HepG2 (cell line): ENCODE measurements at regions not wholly inside any gene's neighbourhood (a gene's known extent, or its start where the extent isn't known, plus 50 kb on each side); places are given as distances from the start of the nearest gene placed in this dataset.
A peak's percentile ranks its signal among the peaks of the same experiment; 100 is the strongest.
"Not testable (repeated sequence)": the region's sequence is repeated elsewhere in the genome, so short reads cannot be mapped to it uniquely, and the experiment has no call there.

Experiments used
- ATAC-seq: fragments of 200-7000 bp; cut with Tn5 transposase; 3 replicates; pipeline ENCODE4 v1.9.1; 2020; ENCODE audit warnings: mild to moderate bottlenecking, moderate library complexity
- BruUV-seq: library from RNA; stranded (reverse); fragments of 400-500 nt; replicated peaks from 2 replicates; lab custom pipeline; 2021; lab: Mats Ljungman, UMichigan
- CTCF ChIA-PET: fragments of 300-600 bp; formaldehyde crosslinking; extraction: SDS; loops from one replicate; lab custom pipeline; 2021; ENCODE audit warnings: low total read pairs, inconsistent platforms, low intra/inter-chr PET ratio; lab: Yijun Ruan, JAX
- POLR2A ChIA-PET: fragments of 350-600 bp; sonication (Branson Sonifier 250); formaldehyde crosslinking; loops from one replicate; lab custom pipeline; 2020; ENCODE audit warnings: antibody characterized with exemption, inconsistent platforms; lab: Yijun Ruan, JAX
- DNase-seq: peaks from one replicate; pipeline ENCODE4 v3.0.0-alpha.2; 2015; ENCODE audit warnings: low spot score
- FAIRE-seq: peaks from 3 replicates; lab custom pipeline; 2011; peaks lifted over from hg19 to GRCh38; lab: Jason Lieb, UNC
- H2AFZ ChIP-seq: one replicate; pipeline ENCODE4 v1.6.1; 2011; ENCODE audit warnings: low read length, inconsistent platforms
- H3K27ac ChIP-seq: fragments of 300-600 bp; 3 replicates; pipeline ENCODE4 v1.8.0; 2011; ENCODE audit warnings: mixed run types, mild to moderate bottlenecking, mixed read lengths, low read length, inconsistent platforms; ENCODE audit not compliant: insufficient read depth; ENCODE audit errors: extremely low read length
- H3K27me3 ChIP-seq, 2 experiments: fragments of 200-600 bp in 1 of 2; 2 replicates in 1 of 2; 3 replicates in 1 of 2; pipeline versions ENCODE4 v1.6.0 to v1.8.0; 2011; ENCODE audit warnings: low read length in 2 of 2, mild to moderate bottlenecking in 2 of 2, moderate library complexity in 2 of 2, inconsistent platforms in 1 of 2; ENCODE audit not compliant: insufficient read depth in 2 of 2, control insufficient read depth in 1 of 2
- H3K36me3 ChIP-seq, 2 experiments: fragments of 200-600 bp in 1 of 2; replicated peaks in 1 of 2; 2 replicates in 1 of 2; 3 replicates in 1 of 2; pipeline versions ENCODE4 v1.5.1 to v1.8.0; 2011; ENCODE audit warnings: low read length in 2 of 2, inconsistent platforms in 1 of 2; ENCODE audit not compliant: insufficient read depth in 2 of 2, control insufficient read depth in 1 of 2
- H3K4me1 ChIP-seq: 2 replicates; pipeline ENCODE4 v1.5.1; 2012; ENCODE audit warnings: low read length, inconsistent platforms; ENCODE audit not compliant: insufficient read depth
- H3K4me2 ChIP-seq: 2 replicates; pipeline ENCODE4 v1.6.0; 2011; ENCODE audit warnings: low read depth, low read length, inconsistent platforms
- H3K4me3 ChIP-seq, 3 experiments: fragments of 200-600 bp in 1 of 3; sonication (generic), shearing (Covaris generic) in 1 of 3; replicated peaks in 1 of 3; 2 replicates each; pipeline ENCODE4 v1.5.1; 2011 to 2016; ENCODE audit warnings: low read length in 3 of 3, inconsistent platforms in 2 of 3, low read depth in 2 of 3, mild to moderate bottlenecking in 2 of 3, control low read depth in 1 of 3, mixed read lengths in 1 of 3; ENCODE audit not compliant: insufficient read depth in 1 of 3
- H3K79me2 ChIP-seq: one replicate; pipeline ENCODE4 v1.6.1; 2011; ENCODE audit warnings: low read length, inconsistent platforms; ENCODE audit not compliant: insufficient read depth
- H3K9ac ChIP-seq: 2 replicates; pipeline ENCODE4 v1.6.0; 2011; ENCODE audit warnings: mild to moderate bottlenecking, low read depth, low read length, inconsistent platforms; ENCODE audit not compliant: insufficient read depth
- H3K9me3 ChIP-seq: 2 replicates; pipeline ENCODE4 v1.5.1; 2012; ENCODE audit warnings: mild to moderate bottlenecking, low read length
- H4K20me1 ChIP-seq: 2 replicates; pipeline ENCODE4 v1.6.0; 2011; ENCODE audit warnings: inconsistent platforms, mild to moderate bottlenecking, low read length, moderate library complexity; ENCODE audit not compliant: insufficient read depth
- NFYC ChIP-seq: IDR thresholded peaks from 2 replicates; pipeline ENCODE4 v1.6.1; 2016; ENCODE audit warnings: missing genetic modification reagents, missing compliant biosample characterization
- THAP11 ChIP-seq: IDR thresholded peaks from 2 replicates; pipeline ENCODE4 v1.6.1; 2016; ENCODE audit warnings: missing biosample characterization, missing genetic modification reagents
- ZNF143 ChIP-seq: sonication (generic); formaldehyde crosslinking; IDR thresholded peaks from 2 replicates; pipeline ENCODE4 v1.4.0; 2020; ENCODE audit warnings: missing genetic modification reagents
- WGBS: methylation state at CpG from one replicate; pipeline ENCODE4 v1.1.6; 2017; ENCODE audit warnings: low lambda C conversion rate; 5-methylcytosine and 5-hydroxymethylcytosine counted together
- in situ Hi-C: cut with HindIII; loops from 2 replicates; pipeline ENCODE4 v1.10.0; 2017; ENCODE audit warnings: low pct_unique_long_range_greater_than_20kb; ENCODE audit not compliant: extremely low pct_ligation_motif_present
- intact Hi-C: fragments of 100-400 bp; cut with micrococcal nuclease; formaldehyde crosslinking; loops from one replicate; pipeline ENCODE4 v1.10.0; 2022; ENCODE audit not compliant: unreplicated experiment
- small RNA-seq, 3 experiments: library from RNA; depleted of rRNA; stranded (forward); fragments of <200 nt; gene quantifications; one replicate each; pipeline ENCODE3, GENCODE V24; 2012; ENCODE audit warnings: low read depth in 2 of 3, low replicate concordance in 1 of 3; ENCODE audit not compliant: insufficient read length in 3 of 3, insufficient read depth in 2 of 3

DNA sequence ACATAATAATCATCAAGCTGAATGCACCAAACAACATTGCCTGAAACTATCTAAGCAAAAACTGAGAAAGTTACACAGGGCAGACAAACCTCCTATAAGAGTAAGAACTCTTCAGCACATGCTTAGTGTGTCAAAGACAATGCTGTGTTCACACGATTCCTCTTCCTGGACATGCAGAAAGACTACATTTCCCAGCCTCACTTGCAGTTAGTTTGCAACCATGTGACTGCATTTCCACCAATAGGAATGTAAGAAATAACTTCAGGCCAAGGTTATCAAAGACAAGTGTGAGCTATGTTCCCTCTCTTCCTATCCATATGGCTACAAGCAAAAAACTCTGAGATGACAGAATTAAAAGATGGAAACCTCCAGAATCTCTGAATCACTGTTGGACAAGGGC is 109.8 kb downstream of the OTOP1 start:
- 0% methylated on average over 1 of the region's 1 CpG for WGBS
- H3K4me3 ChIP-seq, in situ Hi-C loops: not testable (repeated sequence)

DNA sequence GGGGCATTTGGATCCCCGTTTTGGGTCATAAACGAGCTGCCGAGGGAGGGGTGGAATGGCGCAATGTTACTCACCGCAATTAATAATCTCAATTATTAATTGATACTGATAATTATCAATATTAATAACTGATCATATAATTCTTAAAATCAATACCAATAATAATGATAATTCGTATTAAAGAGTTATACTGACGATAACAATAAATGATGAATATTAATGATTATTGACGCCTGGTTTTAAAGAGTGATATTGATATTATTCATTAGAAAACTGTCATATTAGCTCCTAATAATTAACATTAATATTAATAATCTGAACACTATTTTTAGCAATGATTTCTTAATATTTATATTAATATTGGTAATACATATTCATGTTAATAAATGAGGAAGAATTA is 92.4 kb downstream of the OTOP1 start:
- H3K9ac ChIP-seq, ATAC-seq, CTCF ChIA-PET, in situ Hi-C loops, H3K4me3 ChIP-seq, H3K27ac ChIP-seq, BruUV-seq, H3K9me3 ChIP-seq, H3K4me2 ChIP-seq, FAIRE-seq, DNase-seq, intact Hi-C loops, POLR2A ChIA-PET, H2AFZ ChIP-seq, H3K36me3 ChIP-seq, H4K20me1 ChIP-seq, H3K4me1 ChIP-seq, H3K79me2 ChIP-seq, H3K27me3 ChIP-seq: not testable (repeated sequence)
- WGBS: 38% methylated on average over 8 of the region's 8 CpGs

More for the DNA sequence above, 109.8 kb downstream of the OTOP1 start:
- intact Hi-C loops, H3K27ac ChIP-seq, H3K36me3 ChIP-seq, H3K9ac ChIP-seq, ATAC-seq, H3K79me2 ChIP-seq, H3K4me1 ChIP-seq, H3K4me2 ChIP-seq, CTCF ChIA-PET, H4K20me1 ChIP-seq, DNase-seq, H3K9me3 ChIP-seq, H3K27me3 ChIP-seq, POLR2A ChIA-PET, BruUV-seq, H2AFZ ChIP-seq, FAIRE-seq: not testable (repeated sequence)
- TF ChIP-seq NFYC (CRISPR knock-in tag): peak; percentile 57
- peak; percentile 92 for TF ChIP-seq THAP11 (CRISPR knock-in tag)
- TF ChIP-seq ZNF143: peak; percentile 73

DNA sequence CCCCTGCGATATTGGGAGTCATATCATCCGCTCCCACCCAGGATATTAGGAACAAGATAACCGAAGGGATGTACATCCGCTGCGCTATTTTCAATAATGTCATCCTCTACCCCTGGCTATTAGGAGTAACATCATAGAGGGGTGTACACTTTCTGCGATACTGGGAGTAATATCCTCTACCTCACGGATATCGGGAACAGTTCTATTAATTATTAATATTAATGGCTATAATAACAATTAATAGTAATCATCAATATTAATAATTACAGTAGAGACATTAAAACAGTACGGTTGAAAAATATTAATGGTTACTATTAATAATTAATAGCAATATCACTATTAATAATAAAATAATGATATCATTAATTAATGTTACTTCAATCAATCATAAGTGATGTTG is 90.1 kb downstream of the OTOP1 start:
- H4K20me1 ChIP-seq, POLR2A ChIA-PET, BruUV-seq, DNase-seq, H3K9me3 ChIP-seq, intact Hi-C loops, H3K36me3 ChIP-seq, H2AFZ ChIP-seq, ATAC-seq, H3K9ac ChIP-seq, H3K79me2 ChIP-seq, H3K4me3 ChIP-seq, CTCF ChIA-PET, H3K27ac ChIP-seq, H3K4me2 ChIP-seq, in situ Hi-C loops, H3K4me1 ChIP-seq, FAIRE-seq, H3K27me3 ChIP-seq: not testable (repeated sequence)
- WGBS: 62% methylated on average over 8 of the region's 9 CpGs

Small RNA genes lying in the stretch of these regions (small RNA-seq; reads per million reads assigned to genes)
- gene AC116562.3: 0 reads per million in 3 experiments
